CD14-positive monocyte (primary cell): ENCODE measurements at regions not wholly inside any gene's neighbourhood (a gene's known extent, or its start where the extent isn't known, plus 50 kb on each side); places are given as distances from the start of the nearest gene placed in this dataset.

ENCODE experiments used
- DNase-seq, 3 donors: peaks; one replicate each; pipeline ENCODE4 v3.0.0-alpha.2; 2011 to 2022
- H2AFZ ChIP-seq: 2 replicates; pipeline ENCODE4 v1.6.0; 2012; ENCODE audit warnings: mild to moderate bottlenecking, low read depth, low read length, inconsistent platforms; ENCODE audit not compliant: insufficient read depth, poor library complexity, severe bottlenecking
- H3K27ac ChIP-seq, 2 donors: 1 replicate in 1 of 2; 2 replicates in 1 of 2; pipeline ENCODE4 v1.5.1; 2012 to 2013; ENCODE audit warnings: low read length in 2 of 2, control low read depth in 1 of 2, inconsistent platforms in 1 of 2, low read depth in 1 of 2, mild to moderate bottlenecking in 1 of 2
- H3K27me3 ChIP-seq, 2 donors: one replicate each; pipeline versions ENCODE4 v1.6.0 to v1.6.1; 2011 to 2013; ENCODE audit warnings: low read length in 2 of 2; ENCODE audit not compliant: control insufficient read depth in 2 of 2, insufficient read depth in 2 of 2
- H3K36me3 ChIP-seq, 2 donors: replicated peaks in 1 of 2; 1 replicate in 1 of 2; 2 replicates in 1 of 2; pipeline versions ENCODE4 v1.5.1 to v1.6.1; 2012 to 2013; ENCODE audit warnings: low read length in 2 of 2, control low read depth in 1 of 2, inconsistent platforms in 1 of 2, mild to moderate bottlenecking in 1 of 2; ENCODE audit not compliant: insufficient read depth in 2 of 2, control insufficient read depth in 1 of 2
- H3K4me1 ChIP-seq, 2 donors: 1 replicate in 1 of 2; 2 replicates in 1 of 2; pipeline versions ENCODE4 v1.5.1 to v1.6.1; 2012 to 2013; ENCODE audit warnings: low read length in 2 of 2, control low read depth in 1 of 2, inconsistent platforms in 1 of 2, mild to moderate bottlenecking in 1 of 2, moderate library complexity in 1 of 2; ENCODE audit not compliant: insufficient read depth in 2 of 2, control insufficient read depth in 1 of 2
- H3K4me2 ChIP-seq: replicated peaks from 2 replicates; pipeline ENCODE3; 2012; ENCODE audit warnings: low read length, moderate library complexity, mild to moderate bottlenecking; ENCODE audit not compliant: poor library complexity, severe bottlenecking; ENCODE audit errors: extremely low read depth
- H3K4me3 ChIP-seq, 3 experiments: fragments of 200-600 bp in 1 of 3; sonication (generic) in 1 of 3; replicated peaks in 1 of 3; 1 replicate in 2 of 3; 2 replicates in 1 of 3; pipeline ENCODE4 v1.5.1; 2011 to 2013; ENCODE audit warnings: low read length in 3 of 3, mild to moderate bottlenecking in 3 of 3, control low read depth in 2 of 3, low read depth in 2 of 3, inconsistent platforms in 1 of 3, moderate library complexity in 1 of 3
- H3K79me2 ChIP-seq: 2 replicates; pipeline ENCODE4 v1.6.0; 2012; ENCODE audit warnings: mild to moderate bottlenecking, control low read depth, inconsistent platforms, low read length, moderate library complexity; ENCODE audit not compliant: insufficient read depth
- H3K9ac ChIP-seq: 2 replicates; pipeline ENCODE4 v1.6.0; 2017; ENCODE audit warnings: low read length, mild to moderate bottlenecking; ENCODE audit not compliant: insufficient read depth, poor library complexity, severe bottlenecking
- H3K9me3 ChIP-seq, 2 donors: replicated peaks in 1 of 2; 1 replicate in 1 of 2; 2 replicates in 1 of 2; pipeline versions ENCODE4 v1.5.1 to v1.6.1; 2012 to 2013; ENCODE audit warnings: low read length in 2 of 2, control low read depth in 1 of 2; ENCODE audit not compliant: control insufficient read depth in 1 of 2, insufficient read depth in 1 of 2
- H4K20me1 ChIP-seq: 2 replicates; pipeline ENCODE4 v1.6.0; 2012; ENCODE audit warnings: mild to moderate bottlenecking, low read length, control low read depth, moderate library complexity; ENCODE audit not compliant: insufficient read depth
- H3K27ac Mint-ChIP-seq, 7 donors: one replicate each; pipeline ENCODE4 v1.8.0; 2020; ENCODE audit warnings: mild to moderate bottlenecking in 7 of 7, mixed read lengths in 7 of 7, moderate library complexity in 6 of 7, inconsistent platforms in 2 of 7
- H3K27me3 Mint-ChIP-seq, 3 donors: one replicate each; pipeline ENCODE4 v1.8.0; 2021 to 2022; ENCODE audit warnings: low read depth in 3 of 3, mild to moderate bottlenecking in 3 of 3, mixed read lengths in 3 of 3, moderate library complexity in 3 of 3, inconsistent platforms in 1 of 3
- H3K36me3 Mint-ChIP-seq, 2 donors: one replicate each; pipeline ENCODE4 v1.8.0; 2020; ENCODE audit warnings: mixed read lengths in 2 of 2, inconsistent platforms in 1 of 2, mild to moderate bottlenecking in 1 of 2
- H3K4me1 Mint-ChIP-seq: one replicate; pipeline ENCODE4 v1.8.0; 2020; ENCODE audit warnings: mild to moderate bottlenecking, mixed read lengths
- H3K4me3 Mint-ChIP-seq, 2 donors: one replicate each; pipeline ENCODE4 v1.8.0; 2020; ENCODE audit warnings: mild to moderate bottlenecking in 2 of 2, mixed read lengths in 2 of 2, moderate library complexity in 1 of 2
- H3K9me3 Mint-ChIP-seq, 7 donors: one replicate each; pipeline ENCODE4 v1.8.0; 2020 to 2022; ENCODE audit warnings: mixed read lengths in 7 of 7, mild to moderate bottlenecking in 6 of 7, moderate library complexity in 6 of 7, inconsistent platforms in 2 of 7
- CTCF ChIP-seq: fragments of 200-600 bp; IDR thresholded peaks from one replicate; pipeline ENCODE4 v1.8.0; 2022; ENCODE audit warnings: antibody characterized with exemption, mild to moderate bottlenecking
- WGBS: methylation state at CpG from one replicate; pipeline ENCODE4 v1.1.5; 2013; ENCODE audit warnings: missing lambda C conversion rate; ENCODE audit not compliant: insufficient coverage; 5-methylcytosine and 5-hydroxymethylcytosine counted together
- intact Hi-C, 2 donors: fragments of 100-400 bp; cut with micrococcal nuclease; formaldehyde crosslinking; loops; one replicate each; pipeline versions ENCODE4 v1.15.0 to v1.15.1; 2023

DNA sequence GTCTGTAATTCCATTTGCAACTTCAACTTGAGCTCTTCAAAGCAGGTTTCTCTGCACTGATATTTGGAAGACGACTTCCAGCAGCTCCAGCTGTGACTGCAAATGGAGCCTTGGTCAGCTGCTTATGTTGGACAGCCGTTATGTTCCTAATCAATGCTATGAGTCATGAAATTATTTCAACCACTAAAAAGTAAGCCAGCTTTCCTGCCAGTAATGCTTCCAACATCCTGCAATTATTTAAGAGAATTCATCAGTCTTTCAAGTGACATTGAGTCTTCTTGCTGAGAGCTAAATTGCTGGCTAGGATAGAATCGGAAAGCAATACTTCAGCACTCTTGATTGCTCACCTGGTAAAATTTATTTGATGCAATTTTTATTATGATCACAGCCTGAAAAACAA is 375.7 kb downstream of the MMUT start:
- no peak overlapping the region for H3K4me2 ChIP-seq
- peaks cover 0 to 1% (median 0%) of the 10 kb centered on the region in 3 donors for H3K27me3 Mint-ChIP-seq
- H2AFZ ChIP-seq: no peak overlapping the region
- H3K36me3 ChIP-seq: no peaks in the 10 kb centered on the region
- H3K79me2 ChIP-seq: no peaks in the 10 kb centered on the region
- H3K36me3 Mint-ChIP-seq: no peaks in the 10 kb centered on the region
- WGBS: 71% methylated on average over 2 of the region's 3 CpGs
- DNase-seq: no peak
- H3K9me3 ChIP-seq: peaks cover 13 to 17% of the 10 kb centered on the region in 2 donors
- no peaks in the 10 kb centered on the region for H3K4me1 Mint-ChIP-seq
- no peak overlapping the region for H3K9ac ChIP-seq
- H3K27ac ChIP-seq: no peak overlapping the region
- no peak for TF ChIP-seq CTCF
- intact Hi-C loops: no loop called here
- H3K4me1 ChIP-seq: no peaks in the 10 kb centered on the region
- H3K4me3 Mint-ChIP-seq: no peak overlapping the region
- H3K9me3 Mint-ChIP-seq: peaks cover 0 to 9% (median 3%) of the 10 kb centered on the region in 7 donors
- H3K4me3 ChIP-seq: no peak overlapping the region
- H4K20me1 ChIP-seq: no peaks in the 10 kb centered on the region
- H3K27me3 ChIP-seq: no peaks in the 10 kb centered on the region
- no peak overlapping the region for H3K27ac Mint-ChIP-seq

DNA sequence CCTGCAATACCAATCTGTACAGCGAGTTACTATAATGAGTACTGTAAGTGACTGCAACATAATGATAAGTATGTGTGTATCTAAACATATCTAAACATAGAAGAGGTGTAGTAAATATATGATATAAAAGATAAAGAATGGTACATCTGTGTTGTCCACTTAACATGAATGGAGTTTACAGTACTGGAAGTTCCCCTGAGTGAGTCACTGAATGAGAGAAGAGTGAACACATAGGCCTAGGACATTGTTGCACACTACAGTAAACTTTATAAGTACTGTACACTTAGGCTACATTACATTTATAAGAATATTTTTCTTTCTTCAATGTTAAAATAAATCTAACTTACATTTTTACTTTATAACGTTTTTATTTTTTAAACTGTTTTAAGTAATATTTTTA is 380.4 kb downstream of the MMUT start:
- no peak overlapping the region for H2AFZ ChIP-seq
- H3K4me2 ChIP-seq: no peak overlapping the region
- no peaks in the 10 kb centered on the region for H3K27me3 ChIP-seq
- H3K27ac Mint-ChIP-seq: no peak overlapping the region
- WGBS: no CpG with 5 or more reads among the region's 2 CpGs
- peaks cover 0 to 11% (median 6%) of the 10 kb centered on the region in 7 donors for H3K9me3 Mint-ChIP-seq
- no peaks in the 10 kb centered on the region for H3K4me1 Mint-ChIP-seq
- no peak overlapping the region for H3K27ac ChIP-seq
- no peaks in the 10 kb centered on the region for H3K36me3 Mint-ChIP-seq
- DNase-seq: no peak
- no peaks in the 10 kb centered on the region for H4K20me1 ChIP-seq
- no peaks in the 10 kb centered on the region for H3K79me2 ChIP-seq
- TF ChIP-seq CTCF: no peak
- intact Hi-C loops: no loop called here
- H3K9ac ChIP-seq: no peak overlapping the region
- H3K4me3 ChIP-seq: no peak overlapping the region
- H3K27me3 Mint-ChIP-seq: no peaks in the 10 kb centered on the region
- H3K4me3 Mint-ChIP-seq: no peak overlapping the region
- H3K9me3 ChIP-seq: peaks cover 13 to 19% of the 10 kb centered on the region in 2 donors
- no peaks in the 10 kb centered on the region for H3K36me3 ChIP-seq
- H3K4me1 ChIP-seq: no peaks in the 10 kb centered on the region
